Lower leg skin (tissue), 4 donors: ENCODE measurements at regions not wholly inside any gene's neighbourhood (a gene's known extent, or its start where the extent isn't known, plus 50 kb on each side); places are given as distances from the start of the nearest gene placed in this dataset.

Source experiments
- DNase-seq, 2 donors: peaks; one replicate each; pipeline ENCODE4 v3.0.0-alpha.2; 2019; ENCODE audit warnings: low spot score in 2 of 2
- H3K4me3 ChIP-seq: fragments of 200-600 bp; sonication (generic); 2 replicates; pipeline ENCODE4 v1.5.1; 2017; ENCODE audit warnings: mild to moderate bottlenecking, low read depth; ENCODE audit not compliant: poor library complexity, severe bottlenecking
- POLR2A ChIP-seq, 2 donors: fragments of 450-650 bp; IDR thresholded peaks; one replicate each; pipeline ENCODE4 v1.6.1; 2016 to 2017; ENCODE audit warnings: antibody characterized with exemption in 2 of 2, mild to moderate bottlenecking in 1 of 2, moderate library complexity in 1 of 2
- WGBS, 2 donors: methylation state at CpG; one replicate each; pipeline ENCODE4 v1.1.5; 2018; 5-methylcytosine and 5-hydroxymethylcytosine counted together
- intact Hi-C: fragments of 100-400 bp; cut with DNase I; formaldehyde crosslinking; loops from one replicate; pipeline ENCODE4 v1.15.0; 2023; ENCODE audit warnings: low total_unique reads
- TF ChIP-seq, protein P1 (sequence below), 3 donors: fragments of 450-650 bp; IDR thresholded peaks; one replicate each; pipeline ENCODE4 v1.5.1; 2016; ENCODE audit warnings: antibody characterized with exemption in 3 of 3, mild to moderate bottlenecking in 3 of 3, moderate library complexity in 2 of 3

GRCh38 chr11:80024119-80024518 is 583.3 kb upstream of the TENM4 start:
- 54 to 60% methylated on average over 4 of the region's 4 CpGs for WGBS, 2 donors
- intact Hi-C loops: no loop called here
- DNase-seq: no peak
- H3K4me3 ChIP-seq: no peak overlapping the region
- TF ChIP-seq, protein P1, sequence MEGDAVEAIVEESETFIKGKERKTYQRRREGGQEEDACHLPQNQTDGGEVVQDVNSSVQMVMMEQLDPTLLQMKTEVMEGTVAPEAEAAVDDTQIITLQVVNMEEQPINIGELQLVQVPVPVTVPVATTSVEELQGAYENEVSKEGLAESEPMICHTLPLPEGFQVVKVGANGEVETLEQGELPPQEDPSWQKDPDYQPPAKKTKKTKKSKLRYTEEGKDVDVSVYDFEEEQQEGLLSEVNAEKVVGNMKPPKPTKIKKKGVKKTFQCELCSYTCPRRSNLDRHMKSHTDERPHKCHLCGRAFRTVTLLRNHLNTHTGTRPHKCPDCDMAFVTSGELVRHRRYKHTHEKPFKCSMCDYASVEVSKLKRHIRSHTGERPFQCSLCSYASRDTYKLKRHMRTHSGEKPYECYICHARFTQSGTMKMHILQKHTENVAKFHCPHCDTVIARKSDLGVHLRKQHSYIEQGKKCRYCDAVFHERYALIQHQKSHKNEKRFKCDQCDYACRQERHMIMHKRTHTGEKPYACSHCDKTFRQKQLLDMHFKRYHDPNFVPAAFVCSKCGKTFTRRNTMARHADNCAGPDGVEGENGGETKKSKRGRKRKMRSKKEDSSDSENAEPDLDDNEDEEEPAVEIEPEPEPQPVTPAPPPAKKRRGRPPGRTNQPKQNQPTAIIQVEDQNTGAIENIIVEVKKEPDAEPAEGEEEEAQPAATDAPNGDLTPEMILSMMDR (IDR thresholded peaks at IDR 0.05): no peak
- TF ChIP-seq POLR2A (IDR thresholded peaks at IDR 0.05): no peak

GRCh38 chr11:80023386-80023785 is 582.6 kb upstream of the TENM4 start:
- DNase-seq: no peak
- H3K4me3 ChIP-seq: no peak overlapping the region
- TF ChIP-seq, protein P1 (IDR thresholded peaks at IDR 0.05): no peak
- no peak for TF ChIP-seq POLR2A (IDR thresholded peaks at IDR 0.05)
- intact Hi-C loops: no loop called here

DNA sequence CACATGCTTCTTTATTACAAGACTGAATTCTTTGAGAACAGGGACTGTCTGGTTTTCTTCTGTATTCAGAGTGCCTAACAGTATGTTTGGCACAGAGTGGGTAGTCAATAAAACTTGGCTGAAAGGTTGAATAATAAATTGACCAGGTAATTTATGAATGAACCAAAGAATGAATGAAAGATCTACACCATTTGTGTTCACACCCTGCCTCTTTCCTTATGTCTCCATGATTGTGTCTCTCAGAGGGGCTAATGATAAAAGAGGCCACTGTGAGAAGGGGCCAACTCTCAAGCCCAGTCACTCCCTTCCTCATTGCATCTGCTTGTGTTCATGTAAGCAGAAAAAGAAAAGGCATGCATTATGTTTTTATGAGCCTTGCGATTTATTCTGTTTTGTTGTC is 569.7 kb upstream of the TENM4 start:
- no peak for DNase-seq
- TF ChIP-seq, protein P1 (IDR thresholded peaks at IDR 0.05): no peak
- no peak for TF ChIP-seq POLR2A (IDR thresholded peaks at IDR 0.05)
- 81 to 86% methylated on average over 1 of the region's 1 CpG for WGBS, 2 donors
- intact Hi-C loops: no loop called here
- H3K4me3 ChIP-seq: no peak overlapping the region

GRCh38 chr11:80009081-80009480 is 568.3 kb upstream of the TENM4 start:
- TF ChIP-seq, protein P1 (IDR thresholded peaks at IDR 0.05): no peak
- TF ChIP-seq POLR2A (IDR thresholded peaks at IDR 0.05): no peak
- H3K4me3 ChIP-seq: no peak overlapping the region
- WGBS, 2 donors: 91 to 92% methylated on average over 3 of the region's 3 CpGs
- no peak for DNase-seq
- intact Hi-C loops: no loop called here

DNA sequence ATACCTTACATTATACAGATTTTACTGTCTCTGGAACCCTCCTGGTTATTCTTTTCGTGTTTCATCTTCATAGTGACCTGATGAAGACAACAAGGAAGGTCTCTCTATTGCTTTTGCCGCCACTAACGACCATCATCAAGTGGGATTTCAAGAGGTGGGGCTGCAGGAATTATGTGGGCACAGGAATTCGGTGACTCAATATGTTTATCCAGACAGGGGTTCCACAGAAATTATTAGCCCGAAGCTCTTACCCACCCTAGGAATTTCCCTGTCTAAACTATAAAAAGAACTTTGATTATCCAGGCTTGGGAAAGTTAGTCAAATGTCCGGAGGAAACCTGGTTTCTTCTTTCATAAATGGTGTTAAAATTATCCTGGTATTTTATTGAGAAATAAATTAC is 566.8 kb upstream of the TENM4 start:
- intact Hi-C loops: no loop called here
- DNase-seq: no peak
- 45 to 59% methylated on average over 6 of the region's 6 CpGs for WGBS, 2 donors
- H3K4me3 ChIP-seq: no peak overlapping the region
- TF ChIP-seq, protein P1 (IDR thresholded peaks at IDR 0.05): no peak
- TF ChIP-seq POLR2A (IDR thresholded peaks at IDR 0.05): no peak

DNA sequence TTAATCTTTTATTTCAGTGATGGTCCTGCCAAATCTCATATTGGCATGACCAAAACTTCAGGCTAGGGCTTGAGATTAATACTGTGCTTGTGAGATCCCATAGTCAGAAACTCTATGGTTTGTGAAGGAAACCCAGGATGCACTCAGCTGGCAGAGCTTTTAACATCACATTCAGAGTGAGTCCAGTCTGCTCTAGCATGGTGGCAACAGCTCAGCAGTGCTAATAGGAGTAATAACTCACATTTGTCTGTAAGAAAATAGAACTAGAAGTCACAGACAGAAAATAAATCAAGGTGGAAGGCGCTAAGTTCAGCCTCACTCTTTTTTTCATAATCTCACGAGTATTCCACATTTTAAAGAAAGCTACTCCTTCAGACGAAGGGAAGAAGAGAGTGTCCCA is 549.3 kb upstream of the TENM4 start:
- WGBS, 2 donors: 78 to 79% methylated on average over 3 of the region's 3 CpGs
- no peak overlapping the region for H3K4me3 ChIP-seq
- intact Hi-C loops: no loop called here
- DNase-seq: no peak
- TF ChIP-seq, protein P1 (IDR thresholded peaks at IDR 0.05): no peak
- no peak for TF ChIP-seq POLR2A (IDR thresholded peaks at IDR 0.05)
